ENCODE measurements at regions not wholly inside any gene's neighbourhood (a gene's known extent, or its start where the extent isn't known, plus 50 kb on each side); places are given as distances from the start of the nearest gene placed in this dataset.
"Not testable (repeated sequence)": the region's sequence is repeated elsewhere in the genome, so short reads cannot be mapped to it uniquely, and the experiment has no call there.

DNA sequence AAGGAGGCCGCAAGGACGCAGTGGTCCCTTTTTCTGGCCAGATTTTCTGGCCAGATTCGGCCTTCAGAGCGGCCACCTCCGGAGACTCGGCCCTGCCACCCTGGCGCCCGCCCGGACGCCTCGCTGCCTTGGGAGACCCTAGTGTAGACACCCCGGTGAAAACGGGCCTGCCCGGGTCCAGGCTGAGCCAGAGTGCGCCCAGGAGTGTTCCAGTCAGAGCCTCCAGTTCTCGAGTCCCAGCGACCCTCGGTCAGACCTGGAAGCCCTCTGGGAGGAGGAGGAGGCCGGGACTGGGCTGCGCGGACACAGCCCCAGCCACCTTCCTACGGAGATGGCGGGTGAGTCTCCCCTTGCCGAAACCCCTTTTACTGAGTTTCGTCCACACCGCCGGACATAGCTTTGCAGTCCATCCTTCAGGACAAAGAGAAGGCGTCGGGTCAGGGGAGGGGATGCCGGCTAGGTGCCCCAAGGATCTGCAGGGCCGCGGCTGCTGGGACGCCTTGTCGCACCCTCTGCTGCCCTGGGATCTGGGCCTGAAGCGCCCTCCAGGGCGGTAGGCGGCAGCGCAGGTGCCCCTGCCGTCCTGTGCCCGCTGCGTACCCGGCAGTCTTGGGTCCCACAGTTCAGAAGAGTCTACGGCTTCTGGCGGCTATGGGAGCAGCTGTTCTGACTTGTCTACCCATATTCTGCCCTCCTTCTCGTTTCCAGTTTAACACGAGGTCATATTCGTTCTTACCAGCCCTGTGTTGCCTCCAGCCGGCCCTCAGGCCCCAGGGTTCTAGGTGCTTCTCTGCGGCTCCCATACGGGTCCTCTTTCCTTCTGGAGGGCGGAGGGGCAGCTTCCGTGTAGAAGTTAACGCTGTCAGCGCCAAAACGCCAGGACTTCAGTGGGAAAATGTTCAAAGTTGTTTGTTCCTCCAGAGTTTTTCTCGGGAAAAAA lies 1771.7 kb upstream of the CDH9 start:
- no peak for DNase-seq

DNA sequence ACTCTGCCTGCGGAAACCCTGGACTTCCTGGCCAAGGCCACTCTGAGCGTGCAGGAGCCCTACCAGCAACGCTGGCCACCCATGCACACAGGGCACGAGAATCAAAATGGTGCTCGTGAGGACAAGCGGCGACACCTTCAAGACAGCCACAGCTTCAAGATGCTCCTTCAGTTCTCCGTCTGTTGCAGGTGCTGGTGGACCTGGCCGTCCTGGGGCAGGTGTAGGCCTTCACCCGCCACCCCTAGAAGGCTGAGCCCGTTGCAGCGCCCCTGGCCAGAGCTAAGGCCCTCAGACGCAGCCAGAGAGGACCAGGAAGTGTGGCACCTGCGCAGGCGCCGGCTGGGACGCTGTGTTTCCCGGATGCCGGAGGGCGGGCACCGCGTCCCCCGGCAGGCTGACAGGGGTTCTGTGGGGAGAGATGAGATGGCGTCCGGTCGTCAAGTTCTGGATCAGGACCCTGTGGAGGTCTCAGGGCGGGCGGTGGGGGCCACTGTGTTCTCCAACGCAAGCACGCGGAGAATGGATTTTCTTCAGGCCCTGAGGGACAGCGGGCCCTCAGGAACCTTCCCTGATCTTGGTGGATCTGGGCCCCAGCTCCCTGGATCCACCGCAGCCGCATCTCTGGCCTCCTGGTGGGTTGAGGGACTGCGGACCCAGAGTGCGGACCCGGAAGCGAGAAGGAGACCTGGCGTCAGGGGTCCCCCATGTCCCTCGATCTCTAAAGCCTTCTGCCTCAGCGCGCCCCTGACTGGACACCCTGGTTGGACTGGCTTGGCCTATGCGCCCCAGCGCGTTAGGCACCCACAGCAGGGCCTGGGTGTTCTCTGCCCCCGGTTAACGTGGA lies 1770.8 kb upstream of the CDH9 start:
- no peak for DNase-seq

DNA sequence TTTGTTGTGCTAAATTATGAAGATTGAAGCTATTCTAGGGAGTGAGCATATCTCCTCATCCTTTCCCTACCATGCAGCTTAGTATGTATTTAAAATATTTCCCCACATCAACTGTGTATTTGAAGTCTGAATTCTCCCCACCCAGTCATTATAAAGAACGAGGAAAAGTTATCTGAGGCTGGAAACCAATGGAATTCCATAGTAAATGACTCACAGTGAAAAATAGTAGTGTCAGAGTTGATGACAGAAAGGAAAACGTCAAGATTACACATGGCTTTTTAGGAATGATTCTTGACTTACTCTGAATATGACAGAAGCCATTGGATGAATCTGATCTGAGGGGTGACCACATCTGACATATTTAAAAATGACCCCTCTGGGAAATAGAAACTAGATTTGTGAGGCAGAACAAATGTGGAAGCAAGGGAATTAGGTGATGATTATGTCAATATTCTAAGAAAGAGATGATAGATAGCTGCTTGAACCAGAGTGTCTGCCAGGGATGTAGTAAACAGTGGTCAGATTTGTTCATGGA lies 1768.9 kb upstream of the CDH9 start:
- no peak for DNase-seq

DNA sequence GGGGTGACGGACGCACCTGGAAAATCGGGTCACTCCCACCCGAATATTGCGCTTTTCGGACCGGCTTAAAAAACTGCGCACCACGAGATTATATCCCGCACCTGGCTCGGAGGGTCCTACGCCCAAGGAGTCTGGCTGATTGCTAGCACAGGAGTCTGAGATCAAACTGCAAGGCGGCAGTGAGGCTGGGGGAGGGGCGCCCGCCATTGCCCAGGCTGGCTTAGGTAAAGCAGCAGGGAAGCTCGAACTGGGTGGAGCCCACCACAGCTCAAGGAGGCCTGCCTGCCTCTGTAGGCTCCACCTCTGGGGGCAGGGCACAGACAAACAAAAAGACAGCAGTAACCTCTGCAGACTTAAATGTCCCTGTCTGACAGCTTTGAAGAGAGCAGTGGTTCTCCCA lies 1760.6 kb upstream of the CDH9 start:
- DNase-seq, result not testable (repeated sequence)

DNA sequence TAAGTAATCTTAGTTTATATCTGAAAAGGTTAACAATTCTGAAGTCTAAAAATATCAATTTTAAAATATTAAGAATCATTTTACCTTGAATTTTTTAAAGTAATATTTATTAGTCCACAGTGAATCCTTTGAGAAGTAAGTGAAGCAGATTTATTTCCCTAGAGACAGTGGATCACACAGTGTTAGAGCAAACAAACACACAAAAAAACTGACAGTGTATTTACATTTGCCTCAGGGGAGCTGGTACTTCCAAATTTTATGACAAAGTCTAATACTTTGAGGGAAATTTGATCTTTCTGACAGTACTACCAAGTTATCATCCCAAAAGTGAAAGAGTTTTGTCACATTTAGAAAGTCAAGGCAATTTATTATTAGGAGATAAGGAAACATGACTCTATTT lies 1750.6 kb upstream of the CDH9 start:
- no peak for DNase-seq

DNA sequence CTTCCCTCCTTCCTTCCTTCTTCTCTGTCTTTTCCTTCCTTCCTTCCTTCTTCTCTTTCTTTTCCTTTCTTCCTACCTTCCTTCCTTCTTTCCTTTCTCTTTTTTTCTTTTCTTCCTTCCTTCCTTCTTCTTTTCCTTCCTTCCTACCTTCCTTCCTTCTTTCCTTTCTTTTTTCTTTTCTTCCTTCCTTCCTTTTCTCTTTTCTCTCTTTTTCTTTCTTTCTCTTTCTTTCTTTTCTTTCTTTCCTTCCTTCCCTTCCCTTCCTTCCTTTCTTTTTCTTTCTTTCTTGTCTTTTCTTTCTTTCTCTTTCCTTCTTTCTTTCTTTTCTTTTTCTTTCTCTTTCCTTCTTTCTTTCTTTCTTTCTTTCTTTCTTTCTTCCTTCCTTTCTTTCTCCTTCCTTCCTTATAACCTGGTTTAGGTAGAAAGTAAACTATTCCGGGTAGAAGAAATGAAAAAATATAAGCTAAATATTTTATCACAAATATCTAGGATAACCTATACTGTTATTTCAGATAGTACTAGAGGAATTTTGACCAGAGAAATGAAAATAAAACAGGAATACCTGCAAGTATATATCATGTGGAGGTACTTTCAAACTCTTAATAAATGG lies 1741.8 kb upstream of the CDH9 start:
- DNase-seq, result no peak

DNA sequence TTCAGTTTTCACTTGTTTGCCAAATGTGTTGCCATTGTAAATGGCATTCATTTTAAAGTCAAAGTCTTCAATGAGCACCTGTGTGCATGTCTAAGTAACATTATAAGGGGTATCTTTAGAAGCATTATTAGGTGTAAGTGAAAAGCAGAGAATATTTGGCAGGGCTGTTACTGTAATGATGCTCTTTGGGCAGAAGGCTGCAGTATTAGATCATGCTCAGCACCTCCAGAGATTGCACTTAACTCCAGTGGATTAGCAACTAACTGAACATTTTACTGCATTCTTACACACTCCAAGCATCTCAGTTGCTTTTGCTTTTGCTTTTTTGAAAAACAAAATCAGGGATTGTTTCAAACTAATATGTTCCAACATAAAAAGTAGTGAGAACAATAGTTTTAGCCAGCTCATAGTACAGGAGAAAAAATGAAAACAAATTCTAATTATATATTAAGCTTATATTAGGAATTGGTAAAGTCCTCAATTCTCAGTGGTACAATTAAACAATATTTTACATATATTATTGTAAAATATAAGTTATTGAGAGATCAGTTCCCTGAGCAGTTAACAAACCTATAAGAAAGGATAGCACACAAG lies 1740.9 kb upstream of the CDH9 start:
- no peak for DNase-seq

DNA sequence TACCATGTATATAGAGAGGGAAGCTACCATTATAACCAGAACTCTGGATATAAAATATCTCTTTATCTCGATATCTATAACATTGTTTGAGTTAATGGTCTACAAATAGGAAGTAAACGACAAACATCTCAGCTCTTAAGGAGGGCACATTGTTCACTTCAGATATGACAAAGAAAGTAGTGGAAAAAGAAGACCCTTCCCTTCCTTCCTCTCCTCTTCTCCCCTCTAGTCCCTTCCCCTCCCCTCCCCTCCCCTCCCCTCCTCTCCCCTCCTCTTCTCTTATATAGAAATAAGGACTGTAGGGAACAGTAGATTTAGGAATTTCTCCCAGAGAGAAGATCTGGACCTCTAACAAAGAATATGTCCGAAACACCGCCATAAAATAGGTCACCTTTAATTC lies 1731.9 kb upstream of the CDH9 start:
- DNase-seq, result no peak

DNA sequence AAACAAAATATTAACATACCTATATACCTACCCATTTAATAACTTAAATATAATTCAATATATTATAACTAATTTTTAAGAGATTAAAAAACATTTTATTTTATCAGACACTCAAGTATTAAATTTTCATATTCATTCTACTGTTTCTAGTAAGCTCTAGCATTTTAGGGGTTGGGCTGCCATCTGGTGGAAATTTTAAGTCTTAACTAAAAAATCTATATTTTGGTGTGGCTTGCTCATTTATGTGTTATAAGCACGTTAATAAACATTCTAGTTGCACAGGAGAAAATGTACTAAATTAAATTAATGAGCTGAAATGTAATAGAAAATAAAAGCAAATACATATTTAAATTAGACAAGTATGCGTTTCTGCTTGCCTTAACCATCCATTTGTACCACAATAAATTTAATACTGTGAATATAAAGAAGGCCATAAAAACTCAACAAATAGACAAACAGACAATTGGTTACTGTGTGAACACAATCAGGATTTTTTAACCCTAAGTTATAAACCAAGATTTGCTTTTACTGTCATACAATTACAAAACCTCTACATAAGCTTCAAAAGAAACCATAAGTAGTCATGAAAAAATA lies 1728.3 kb upstream of the CDH9 start:
- peak; percentile 40 for DNase-seq

DNA sequence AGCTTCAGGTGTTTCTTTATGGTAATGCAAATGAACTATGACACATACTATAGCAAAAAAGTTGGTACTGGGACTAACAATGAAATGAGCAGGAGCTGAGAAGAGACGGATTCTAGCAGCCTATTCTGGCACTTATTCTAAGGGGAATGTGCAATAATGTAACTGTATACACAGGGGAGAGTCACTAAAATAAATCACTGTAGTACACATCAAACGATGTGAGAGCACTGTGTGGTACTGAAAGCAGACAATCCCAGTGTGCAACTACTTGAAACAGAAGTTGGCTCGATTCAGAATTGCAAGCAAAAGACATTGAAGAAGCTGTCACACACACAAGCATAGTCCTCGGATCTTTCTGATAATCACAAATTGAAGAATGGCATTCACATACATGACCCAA lies 1713.0 kb upstream of the CDH9 start:
- DNase-seq, result no peak

DNA sequence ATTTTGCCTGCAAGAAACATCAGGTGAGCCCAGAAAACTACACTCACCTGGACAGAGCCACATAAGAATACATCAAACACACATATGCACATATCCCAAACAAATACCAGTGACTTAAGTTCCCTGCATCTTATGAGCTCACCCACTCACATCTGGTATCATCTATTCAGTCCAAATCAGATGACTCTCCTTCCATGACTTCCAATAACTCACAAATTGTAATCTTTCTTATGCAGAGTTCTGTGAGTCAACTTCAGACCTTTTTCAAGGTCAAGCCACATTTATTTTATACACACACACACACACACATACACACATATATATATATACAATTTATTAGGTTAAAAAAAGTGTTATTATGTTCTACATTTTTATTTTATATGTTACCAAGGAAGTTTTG lies 1711.9 kb upstream of the CDH9 start:
- no peak for DNase-seq

DNA sequence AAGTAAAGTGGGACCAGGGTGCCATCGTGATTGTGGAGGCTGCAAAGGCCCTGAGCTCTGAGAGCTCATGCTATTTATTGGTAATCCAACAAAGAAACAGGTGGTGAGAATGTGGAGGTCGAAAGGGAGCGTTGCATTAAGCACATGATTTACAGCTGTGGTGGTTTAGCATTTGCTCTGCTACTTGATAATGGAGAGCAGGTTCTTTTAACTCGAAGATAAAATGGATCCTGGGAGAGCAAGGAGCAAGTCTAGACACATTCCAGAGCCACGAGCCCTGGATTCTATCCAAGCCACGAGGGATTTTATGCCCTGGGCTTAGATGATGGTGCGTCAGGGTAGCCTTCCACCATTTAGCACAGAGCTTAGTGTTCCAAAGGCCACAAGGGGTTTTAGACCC lies 1710.1 kb upstream of the CDH9 start:
- DNase-seq, result no peak

DNA sequence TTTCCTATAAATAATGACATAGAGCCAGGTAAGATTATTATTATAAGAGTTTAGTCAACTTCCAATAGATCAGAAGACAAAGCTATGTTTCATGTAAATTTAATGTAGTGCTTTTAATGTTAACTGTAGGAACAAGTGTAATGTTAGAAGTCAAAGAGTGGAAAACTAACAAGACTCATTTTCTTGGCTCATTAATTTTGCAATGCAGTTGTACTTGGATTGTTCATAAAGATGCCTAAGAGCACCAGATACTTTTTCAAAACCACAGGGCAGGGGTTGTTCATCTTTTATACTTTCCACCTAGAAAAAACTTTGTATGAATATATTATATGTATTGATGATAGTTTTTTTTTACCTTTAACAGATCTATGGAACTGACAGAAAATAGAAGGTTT lies 1705.3 kb upstream of the CDH9 start:
- DNase-seq, result no peak

DNA sequence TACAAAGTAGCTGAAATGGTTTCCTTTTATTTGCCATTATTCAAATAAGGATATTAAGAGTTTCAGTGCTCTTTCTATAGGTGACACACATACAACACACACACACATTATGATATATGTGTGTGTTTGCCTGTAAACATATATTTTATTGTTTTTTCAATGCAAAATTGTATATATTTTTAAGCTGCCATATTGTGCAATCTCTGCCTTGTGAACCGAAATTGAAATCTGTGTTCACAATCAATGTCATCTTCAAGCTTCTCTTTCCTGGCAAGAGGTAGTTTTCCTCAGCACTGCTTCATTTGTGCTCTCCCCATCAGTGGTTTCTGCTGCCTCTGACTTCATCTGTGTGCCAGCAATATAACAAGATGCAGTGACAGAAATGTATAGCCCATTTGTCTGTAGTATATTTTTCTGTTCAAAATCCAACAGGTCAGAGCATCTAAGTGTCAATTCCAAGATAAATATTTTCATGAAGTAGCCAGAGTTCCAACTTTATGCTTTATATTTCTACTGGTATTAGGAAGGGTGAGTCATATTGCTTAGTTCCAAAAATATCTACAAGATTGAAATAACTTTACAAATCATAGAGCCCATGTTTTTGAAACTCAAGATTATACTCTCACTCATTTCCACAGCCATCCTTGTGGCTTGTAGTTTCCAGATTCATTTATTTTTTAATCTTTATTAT lies 1704.8 kb upstream of the CDH9 start:
- no peak for DNase-seq

DNA sequence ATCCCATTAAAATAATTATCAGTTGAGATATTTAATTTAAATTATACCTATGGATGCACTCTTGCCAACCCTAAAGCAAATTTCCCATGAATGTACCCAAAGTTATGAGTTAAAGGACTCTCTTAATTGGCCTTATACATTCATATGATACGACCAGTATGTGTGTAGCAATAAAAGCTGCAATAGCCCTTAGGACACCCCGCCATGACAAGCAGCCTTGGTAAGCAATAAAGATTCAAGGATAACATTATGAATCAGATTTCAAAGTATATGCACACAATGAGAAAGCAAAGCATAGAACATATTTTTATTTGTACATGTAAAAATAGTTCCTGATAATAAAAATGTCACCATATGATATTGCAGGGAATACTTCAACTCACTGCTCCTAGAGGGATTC lies 1699.3 kb upstream of the CDH9 start:
- no peak for DNase-seq

DNA sequence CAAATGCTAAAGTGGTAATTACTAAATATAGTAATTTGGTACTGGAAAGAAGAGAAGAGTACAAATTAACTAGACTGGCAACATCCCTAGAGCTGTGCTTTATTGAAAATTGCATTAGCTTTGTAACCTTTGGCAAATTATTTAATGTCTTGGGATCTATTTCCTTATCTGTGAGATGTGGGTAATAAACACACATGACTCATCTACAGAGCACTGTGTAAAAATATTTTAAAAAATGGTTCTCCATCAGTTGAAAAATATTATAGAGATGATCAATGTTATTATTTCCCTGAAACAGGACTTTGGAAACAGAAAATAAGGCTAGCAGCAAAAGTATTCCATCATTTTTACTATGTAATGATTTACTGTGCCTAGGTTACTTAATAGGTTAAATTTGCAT lies 1698.8 kb upstream of the CDH9 start:
- no peak for DNase-seq

DNA sequence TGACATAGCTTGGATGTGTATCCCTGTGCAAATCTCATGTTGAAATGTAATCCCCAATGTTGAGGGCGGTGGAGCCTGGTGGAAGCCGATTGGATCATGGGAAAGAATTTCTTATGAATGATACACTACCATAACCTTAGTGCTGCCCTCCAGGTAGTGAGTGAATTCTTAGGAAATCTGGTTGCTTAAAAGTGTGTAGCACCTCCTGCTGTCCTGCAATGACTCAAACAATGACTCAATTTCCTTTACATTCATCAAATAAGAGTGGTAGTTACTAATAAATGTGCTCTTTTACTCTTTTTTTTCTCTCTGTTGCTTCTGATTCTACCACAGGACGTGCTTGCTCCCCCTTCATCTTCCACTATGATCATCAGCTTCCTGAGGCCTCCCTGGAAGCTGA lies 1696.0 kb upstream of the CDH9 start:
- no peak for DNase-seq

DNA sequence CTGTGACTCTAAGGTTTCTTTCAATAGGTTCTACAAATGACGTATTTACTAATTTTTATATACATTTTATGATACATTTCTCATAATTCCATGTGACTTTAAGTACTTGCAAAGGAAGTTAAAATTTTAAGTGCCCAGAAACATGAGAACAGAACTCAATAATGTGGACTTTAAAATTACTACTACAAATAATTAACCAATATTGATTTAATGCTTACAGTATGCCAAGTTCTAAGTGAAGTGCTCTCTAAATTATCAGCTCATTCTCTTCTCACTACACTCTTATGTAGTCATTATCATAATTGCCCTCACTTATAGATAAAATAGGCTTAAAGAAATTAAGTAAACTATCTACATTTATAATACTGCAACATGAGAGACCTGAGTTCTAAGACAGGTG lies 1690.7 kb upstream of the CDH9 start:
- no peak for DNase-seq

DNA sequence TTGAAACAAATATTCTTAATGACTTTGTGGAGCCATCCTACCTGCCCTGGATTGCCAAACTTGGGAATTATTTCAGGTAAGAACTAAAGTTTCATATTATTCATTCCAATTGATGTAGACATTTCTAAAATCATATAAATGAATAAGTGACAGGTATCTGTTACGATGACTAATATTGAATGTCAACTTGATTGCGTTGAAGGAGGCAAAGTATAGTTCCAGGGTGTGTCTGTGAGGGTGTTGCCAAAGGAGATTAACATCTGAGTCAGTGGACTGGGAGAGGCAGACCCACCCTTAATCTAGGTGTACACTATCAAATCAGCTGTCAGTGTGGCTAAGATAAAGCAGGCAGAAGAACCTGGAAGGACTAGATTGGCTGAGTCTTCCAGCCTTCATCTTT lies 1688.4 kb upstream of the CDH9 start:
- DNase-seq, result no peak

DNA sequence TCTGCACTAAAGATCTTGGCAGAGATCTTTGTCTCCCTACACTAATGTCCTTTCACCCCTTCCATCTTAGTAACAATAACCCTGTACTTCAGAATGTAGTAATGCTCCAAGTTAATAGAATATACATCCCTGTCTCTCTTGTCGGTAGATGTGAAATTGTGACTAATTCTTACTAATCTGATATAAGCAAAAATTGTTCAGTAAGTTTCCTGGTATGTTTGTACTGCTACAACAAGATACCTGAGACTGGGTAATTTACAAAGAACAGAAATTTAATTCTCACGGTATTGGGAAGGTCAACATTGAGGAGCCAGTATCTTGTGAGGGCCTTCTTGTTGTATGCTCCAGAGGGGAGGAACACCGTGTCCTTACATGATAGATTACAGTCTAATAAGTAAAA lies 1686.6 kb upstream of the CDH9 start:
- no peak for DNase-seq

DNA sequence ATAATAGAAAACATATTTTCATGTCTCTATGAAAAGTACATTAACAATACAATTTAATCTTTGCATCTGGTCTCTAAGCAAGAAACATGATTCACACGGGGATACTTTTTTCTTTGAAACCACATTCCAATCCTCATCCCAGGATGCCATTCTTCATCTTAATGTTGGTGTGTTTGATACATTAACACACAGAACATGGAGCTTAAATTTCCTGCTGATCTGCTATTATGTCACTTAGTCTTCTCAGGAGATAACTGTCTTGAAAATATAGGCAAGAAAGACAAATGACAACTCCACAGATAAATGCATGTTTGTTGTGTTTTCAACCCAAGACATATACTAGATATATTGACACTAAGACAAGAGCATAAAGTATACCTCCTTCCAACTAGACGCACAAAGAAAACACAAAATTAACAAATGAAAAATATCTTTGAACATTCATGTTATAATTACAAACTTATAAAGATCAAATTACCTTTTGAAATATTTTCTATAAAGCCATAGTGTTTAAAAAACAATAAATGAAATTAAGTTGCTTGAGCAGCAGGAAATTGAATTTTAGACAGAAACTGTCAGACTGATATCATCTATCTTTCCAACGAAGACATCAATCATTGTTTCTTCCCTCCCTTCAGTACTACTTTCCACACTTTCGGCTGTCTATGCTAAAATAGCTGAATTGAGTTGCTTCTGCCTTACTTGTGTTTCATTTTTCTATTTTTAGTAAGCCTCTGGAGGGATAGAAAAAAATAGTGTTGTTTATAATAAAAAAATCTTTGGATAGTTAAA lies 1676.7 kb upstream of the CDH9 start:
- no peak for DNase-seq
